ENCODE measurements at regions not wholly inside any gene's neighbourhood (a gene's known extent, or its start where the extent isn't known, plus 50 kb on each side); places are given as distances from the start of the nearest gene placed in this dataset.

DNA sequence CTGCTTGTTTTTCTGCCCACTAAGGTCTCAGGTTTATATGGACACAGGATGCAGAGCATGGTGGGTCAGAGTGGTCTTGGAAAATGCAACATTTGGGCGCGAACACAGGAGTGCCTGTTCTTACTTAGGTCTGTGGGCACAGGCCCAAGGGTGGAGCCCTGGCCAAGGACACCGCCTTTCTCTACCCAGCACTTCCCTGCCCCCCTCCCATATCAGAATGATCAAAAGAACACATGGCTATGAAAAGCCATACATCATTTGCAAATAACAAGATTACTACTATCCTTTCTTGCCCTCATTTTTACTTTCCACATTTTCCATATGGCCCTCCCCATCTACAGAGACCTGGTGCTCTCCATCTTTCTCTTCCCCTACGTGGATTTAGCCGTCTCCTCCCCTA, 162.2 kb downstream of the ENC1 start:
- TF ChIP-seq, protein P1, sequence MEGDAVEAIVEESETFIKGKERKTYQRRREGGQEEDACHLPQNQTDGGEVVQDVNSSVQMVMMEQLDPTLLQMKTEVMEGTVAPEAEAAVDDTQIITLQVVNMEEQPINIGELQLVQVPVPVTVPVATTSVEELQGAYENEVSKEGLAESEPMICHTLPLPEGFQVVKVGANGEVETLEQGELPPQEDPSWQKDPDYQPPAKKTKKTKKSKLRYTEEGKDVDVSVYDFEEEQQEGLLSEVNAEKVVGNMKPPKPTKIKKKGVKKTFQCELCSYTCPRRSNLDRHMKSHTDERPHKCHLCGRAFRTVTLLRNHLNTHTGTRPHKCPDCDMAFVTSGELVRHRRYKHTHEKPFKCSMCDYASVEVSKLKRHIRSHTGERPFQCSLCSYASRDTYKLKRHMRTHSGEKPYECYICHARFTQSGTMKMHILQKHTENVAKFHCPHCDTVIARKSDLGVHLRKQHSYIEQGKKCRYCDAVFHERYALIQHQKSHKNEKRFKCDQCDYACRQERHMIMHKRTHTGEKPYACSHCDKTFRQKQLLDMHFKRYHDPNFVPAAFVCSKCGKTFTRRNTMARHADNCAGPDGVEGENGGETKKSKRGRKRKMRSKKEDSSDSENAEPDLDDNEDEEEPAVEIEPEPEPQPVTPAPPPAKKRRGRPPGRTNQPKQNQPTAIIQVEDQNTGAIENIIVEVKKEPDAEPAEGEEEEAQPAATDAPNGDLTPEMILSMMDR (IDR thresholded peaks at IDR 0.05) = no peak
- no peak for TF ChIP-seq POLR2A (IDR thresholded peaks at IDR 0.05)
